Activated CD8-positive, alpha-beta memory T cell treated with anti-CD3 and anti-CD28 coated beads, Interleukin-2, amount 50 U/mL, for 1 hour (primary cell): ENCODE measurements at regions not wholly inside any gene's neighbourhood (a gene's known extent, or its start where the extent isn't known, plus 50 kb on each side); places are given as distances from the start of the nearest gene placed in this dataset.
"Not testable (repeated sequence)": the region's sequence is repeated elsewhere in the genome, so short reads cannot be mapped to it uniquely, and the experiment has no call there.

Experiments
- DNase-seq: peaks from one replicate; pipeline ENCODE4 v3.0.0-alpha.2; 2020; ENCODE audit errors: extremely low read depth

GRCh38 chr7:65744406-65744805, 128.5 kb upstream of the VKORC1L1 start:
- DNase-seq: no peak

DNA sequence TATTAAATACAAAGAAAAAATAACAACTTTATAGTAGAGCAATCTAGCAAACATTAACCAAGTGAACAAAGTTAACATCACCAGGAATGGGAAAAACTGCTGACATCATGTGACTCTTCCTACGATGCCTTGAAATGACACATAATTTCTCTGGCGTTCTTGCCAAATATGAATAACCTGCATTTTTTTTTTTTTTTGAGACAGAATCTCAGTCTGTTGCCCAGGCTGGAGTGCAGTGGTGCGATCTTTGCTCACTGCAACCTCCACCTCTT, 126.5 kb upstream of the VKORC1L1 start:
- DNase-seq: no peak

DNA sequence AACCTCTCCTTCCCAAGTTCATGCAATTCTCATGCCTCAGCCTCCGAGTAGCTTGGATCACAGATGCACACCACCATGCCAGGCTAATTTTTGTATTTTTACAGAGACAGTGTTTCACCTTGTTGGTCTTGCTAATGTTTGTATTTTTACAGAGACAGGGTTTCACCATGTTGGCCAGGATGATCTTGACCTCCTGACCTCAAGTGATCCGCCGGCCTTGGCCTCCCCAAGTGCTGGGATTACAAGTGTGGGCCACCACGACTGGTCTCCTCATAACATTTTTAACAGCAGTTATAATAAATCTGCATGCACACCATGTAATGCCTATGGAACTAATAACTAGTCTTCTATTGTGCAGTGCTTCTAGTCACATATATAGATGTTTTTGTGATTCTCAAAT, 123.8 kb upstream of the VKORC1L1 start:
- DNase-seq: no peak

GRCh38 chr7:65749518-65749917, 123.4 kb upstream of the VKORC1L1 start:
- no peak for DNase-seq

GRCh38 chr7:65750511-65751344, 122.1 kb upstream of the VKORC1L1 start:
- peak; percentile 57 for DNase-seq

DNA sequence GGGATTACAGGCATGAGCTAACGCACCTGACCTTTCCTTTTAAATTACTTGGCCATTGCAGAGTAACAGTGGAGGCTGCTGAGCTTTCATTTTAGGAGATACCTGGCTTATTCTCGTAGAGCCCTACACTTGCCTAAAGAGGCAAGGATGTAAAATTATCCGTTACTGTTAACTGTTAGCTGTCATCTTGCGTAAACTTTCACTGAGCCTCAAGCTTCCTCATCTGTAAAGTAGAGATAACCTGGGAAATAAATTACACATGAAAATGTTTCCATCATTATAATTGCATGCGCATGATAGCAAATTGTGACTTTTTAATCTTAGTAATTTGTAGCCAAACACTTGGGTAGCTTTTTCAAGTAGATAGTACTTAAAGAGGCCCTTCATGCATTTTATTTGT, 118.8 kb upstream of the VKORC1L1 start:
- not testable (repeated sequence) for DNase-seq

DNA sequence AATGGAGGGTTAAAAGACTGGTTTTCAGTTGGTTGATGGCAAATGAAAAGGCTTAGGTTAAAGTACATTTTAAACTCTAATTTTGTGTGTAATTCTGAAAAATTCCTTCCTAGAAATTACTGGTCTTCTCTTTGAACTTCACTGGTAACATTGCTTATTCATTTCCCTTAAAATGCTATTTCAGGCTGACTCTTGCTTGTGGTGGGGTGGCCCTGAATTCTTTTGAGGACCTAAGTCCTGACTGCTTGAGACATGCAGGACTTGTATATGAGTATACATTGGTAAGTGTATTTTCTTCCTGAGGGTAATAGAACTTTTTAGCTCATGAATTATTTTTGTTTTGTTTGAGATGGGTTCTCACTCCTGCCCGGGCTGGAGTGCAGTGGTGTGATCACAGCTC, 113.9 kb upstream of the VKORC1L1 start:
- not testable (repeated sequence) for DNase-seq

DNA sequence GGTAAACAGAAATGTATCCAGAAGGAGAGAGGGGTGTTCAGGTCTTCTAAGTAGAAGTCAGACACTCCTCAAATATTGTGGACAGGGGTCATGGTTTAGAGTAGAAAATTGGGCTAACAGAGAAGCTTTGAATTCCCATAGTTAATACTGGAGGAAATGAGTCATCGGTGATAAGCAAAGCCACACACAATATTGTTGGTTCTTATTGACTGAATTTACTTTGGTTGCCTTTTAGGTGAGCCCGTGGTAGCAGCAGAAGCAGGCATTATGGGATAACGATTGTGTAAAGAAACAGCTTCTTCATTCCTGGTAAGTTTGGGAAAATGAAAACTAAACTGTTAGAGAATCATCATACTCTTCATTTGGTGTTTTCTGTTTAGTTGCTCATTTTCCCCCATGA, 110.2 kb upstream of the VKORC1L1 start:
- not testable (repeated sequence) for DNase-seq

DNA sequence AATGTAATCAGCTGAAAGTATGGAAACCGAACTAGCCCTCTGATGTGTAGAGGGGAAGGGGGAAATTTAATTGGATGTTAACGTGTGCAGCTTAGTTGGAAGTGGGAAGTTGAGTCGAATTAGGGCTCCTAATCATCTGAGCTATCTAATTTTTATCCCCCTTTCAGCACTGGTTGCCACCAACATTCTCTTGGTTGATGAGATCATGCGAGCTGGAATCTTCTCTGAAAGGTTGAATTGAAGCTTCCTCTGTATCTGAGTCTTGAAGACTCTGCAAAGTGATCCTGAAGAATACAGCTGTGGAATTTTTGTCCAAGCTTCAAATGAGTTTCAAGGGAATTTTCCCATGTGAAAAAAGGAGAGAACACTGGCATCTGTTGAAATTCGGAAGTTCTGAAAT, 109.8 kb upstream of the VKORC1L1 start:
- DNase-seq: not testable (repeated sequence)

- peak; percentile 66 for DNase-seq
Observed at GRCh38 chr7:65770473-65771225, 102.2 kb upstream of the VKORC1L1 start.

- DNase-seq: not testable (repeated sequence)
Observed at GRCh38 chr7:65771226-65771569, 101.7 kb upstream of the VKORC1L1 start.

DNA sequence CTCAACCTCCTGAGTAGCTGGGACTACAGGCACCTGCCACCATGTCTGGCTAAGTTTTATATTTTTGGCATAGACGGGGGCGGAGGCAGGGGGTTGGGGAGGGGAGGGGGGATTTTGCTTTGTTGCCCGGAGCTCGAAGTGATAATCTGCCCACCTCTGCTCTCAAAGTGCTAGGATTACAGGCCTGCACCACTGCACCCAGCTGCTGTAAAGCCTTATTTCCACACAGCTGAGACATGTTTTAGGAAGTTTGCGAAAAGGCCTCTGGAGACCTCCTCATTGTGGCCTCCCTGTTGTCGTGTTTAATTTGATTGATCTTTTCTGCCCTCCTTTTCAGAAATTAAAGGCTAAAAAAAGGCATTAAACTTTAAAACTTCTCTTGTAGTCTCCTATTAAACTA, 96.2 kb upstream of the VKORC1L1 start:
- not testable (repeated sequence) for DNase-seq

DNA sequence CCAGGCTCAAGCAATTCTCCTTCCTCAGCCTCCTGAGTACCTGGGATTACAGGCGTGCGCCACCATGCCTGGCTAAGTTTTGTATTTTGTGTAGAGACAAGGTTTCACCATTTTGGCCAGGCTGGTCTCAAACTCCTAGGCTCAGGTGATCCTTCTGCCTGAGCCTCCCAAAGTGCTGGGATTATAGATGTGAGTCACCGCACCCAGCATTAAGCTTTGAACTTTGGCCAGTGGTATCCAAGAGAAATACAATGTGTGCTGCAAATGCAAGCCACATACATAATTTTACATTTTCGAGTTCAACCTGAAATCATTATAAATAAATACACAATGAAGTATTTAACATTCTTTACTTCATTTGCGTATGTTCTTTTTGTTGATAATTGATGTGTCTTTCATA, 82.9 kb upstream of the VKORC1L1 start:
- DNase-seq: not testable (repeated sequence)

GRCh38 chr7:65791788-65792187, 81.1 kb upstream of the VKORC1L1 start:
- DNase-seq: not testable (repeated sequence)

DNA sequence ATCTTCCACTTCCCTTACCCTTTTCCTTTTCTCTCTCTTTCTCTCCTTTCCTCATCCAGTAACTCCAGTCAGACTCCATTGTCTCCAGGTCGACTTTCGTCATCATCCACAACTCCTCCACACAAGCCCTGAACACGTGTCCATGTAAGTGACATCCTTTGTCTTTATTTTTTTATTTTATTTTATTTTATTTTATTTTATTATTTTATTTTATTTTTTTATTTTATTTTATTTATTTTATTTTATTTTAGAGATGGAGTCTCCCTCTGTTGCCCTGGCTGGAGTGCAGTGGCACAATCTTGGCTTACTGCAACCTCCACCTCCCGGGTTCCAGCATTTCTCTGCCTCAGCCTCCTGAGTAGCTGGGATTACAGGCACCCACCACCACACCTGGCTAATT, 80.1 kb upstream of the VKORC1L1 start:
- DNase-seq: not testable (repeated sequence)

GRCh38 chr7:65794671-65795391, 78.0 kb upstream of the VKORC1L1 start:
- not testable (repeated sequence) for DNase-seq

- DNase-seq: not testable (repeated sequence)
Observed at GRCh38 chr7:65795392-65795716, 77.5 kb upstream of the VKORC1L1 start.

DNA sequence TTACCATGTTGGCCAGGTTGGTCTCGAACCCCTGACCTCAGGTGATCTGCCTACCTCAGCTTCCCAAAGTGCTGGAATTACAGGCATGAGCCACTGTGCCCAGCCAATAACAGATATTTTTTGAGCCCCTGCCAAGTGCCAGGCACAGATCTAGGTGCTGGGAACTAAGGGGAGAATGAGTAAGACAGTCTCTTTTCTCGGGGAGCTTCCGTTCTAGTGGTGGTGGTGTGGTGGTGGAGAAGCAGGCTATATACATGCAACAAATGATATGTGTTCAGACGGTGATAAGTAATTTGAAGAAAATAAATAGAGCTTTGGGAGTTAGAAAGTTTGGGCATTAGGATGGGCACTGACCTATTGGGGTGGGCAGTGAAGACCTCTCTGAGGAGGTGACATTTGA, 76.7 kb upstream of the VKORC1L1 start:
- DNase-seq: no peak

DNA sequence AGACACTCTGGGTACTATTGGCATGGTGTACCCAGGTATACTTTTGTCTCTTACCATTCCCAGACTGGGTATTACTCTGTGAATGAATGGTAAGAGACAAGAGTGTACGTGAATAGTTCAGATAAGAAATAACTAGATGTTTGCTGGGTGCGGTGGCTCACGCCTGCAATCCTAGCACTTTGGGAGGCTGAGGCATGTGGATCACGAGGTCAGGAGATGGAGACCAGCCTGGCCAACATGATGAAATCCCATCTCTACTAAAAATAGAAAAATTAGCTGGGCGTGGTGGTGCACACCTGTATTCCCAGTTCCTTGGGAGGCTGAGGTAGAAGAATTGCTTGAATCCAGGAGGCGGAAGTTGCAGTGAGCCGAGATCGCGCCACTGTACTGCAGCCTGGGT, 75.8 kb upstream of the VKORC1L1 start:
- not testable (repeated sequence) for DNase-seq

DNA sequence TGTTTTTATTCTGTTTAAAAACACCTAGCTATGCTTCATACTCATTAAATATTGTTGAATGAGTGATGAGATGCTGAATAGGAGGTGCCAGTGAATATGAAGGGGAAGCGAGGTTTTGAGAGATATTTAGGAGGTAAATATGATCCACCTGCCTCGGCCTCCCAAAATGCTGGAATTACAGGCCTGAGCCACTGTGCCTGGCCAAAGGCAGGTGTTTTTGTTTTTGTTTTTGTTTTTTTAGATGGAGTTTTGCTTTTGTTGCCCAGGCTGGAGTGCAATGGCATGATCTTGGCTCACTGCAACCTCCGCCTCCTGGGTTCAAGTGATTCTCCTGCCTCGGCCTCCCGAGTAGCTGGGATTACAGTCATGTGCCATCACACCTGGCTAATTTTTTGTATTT, 75.3 kb upstream of the VKORC1L1 start:
- not testable (repeated sequence) for DNase-seq

DNA sequence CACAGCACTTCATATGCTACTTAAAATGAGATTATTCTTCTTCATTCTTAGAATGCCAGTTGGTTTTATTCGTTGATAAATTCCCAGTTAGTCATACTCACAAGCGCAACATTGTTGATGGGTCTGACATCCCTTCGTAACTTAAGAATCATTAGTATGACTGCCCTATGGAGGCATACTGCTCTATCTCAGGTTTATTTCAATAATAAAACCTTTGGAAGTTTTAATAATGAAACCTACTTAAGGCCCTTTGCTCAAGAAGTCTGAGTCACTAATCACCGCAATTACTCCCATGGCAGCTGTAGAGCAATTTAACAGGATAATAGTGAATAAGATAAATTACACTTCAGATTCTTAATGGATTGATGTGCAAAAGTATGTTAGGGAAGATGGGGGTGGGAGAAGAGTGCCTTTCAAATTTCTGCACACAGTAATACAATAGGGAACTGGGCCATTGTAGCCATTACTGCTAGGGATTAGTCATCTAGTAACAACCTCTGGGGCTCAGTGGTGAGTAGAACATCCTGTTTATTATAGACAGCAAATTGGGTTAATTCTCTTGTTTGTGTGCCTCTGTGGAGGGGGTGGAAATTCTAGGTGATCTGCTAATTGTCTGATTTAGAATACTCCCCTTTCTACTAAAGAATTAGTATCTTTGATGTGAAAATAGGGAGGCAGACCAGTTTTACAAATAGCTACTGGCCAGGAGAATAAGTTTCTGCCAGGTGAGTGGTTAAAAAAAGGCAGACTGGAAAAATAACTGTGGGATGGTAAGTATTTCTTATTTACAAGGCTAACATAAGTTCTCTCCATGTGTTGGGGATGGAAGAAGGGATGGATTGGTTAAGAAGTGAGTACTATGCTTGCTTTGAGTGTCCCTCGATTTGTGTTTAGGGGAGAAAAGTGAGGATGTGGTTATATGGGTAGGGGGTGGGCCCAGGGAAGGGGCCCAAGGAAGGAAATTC, 74.5 kb upstream of the VKORC1L1 start:
- no peak for DNase-seq

GRCh38 chr7:65800191-65800590, 72.7 kb upstream of the VKORC1L1 start:
- DNase-seq: not testable (repeated sequence)
